NB4 (cell line): ENCODE measurements at regions not wholly inside any gene's neighbourhood (a gene's known extent, or its start where the extent isn't known, plus 50 kb on each side); places are given as distances from the start of the nearest gene placed in this dataset.

Experiments used
- CTCF ChIP-seq: IDR thresholded peaks from one replicate; pipeline ENCODE4 v1.5.1; 2012; ENCODE audit warnings: low read depth, low read length
- POLR2A ChIP-seq: IDR thresholded peaks from 2 replicates; pipeline ENCODE4 v1.6.1; 2011; ENCODE audit warnings: mild to moderate bottlenecking; ENCODE audit not compliant: insufficient read length; ENCODE audit errors: extremely low read depth

GRCh38 chr11:109017489-109017888 is 352.6 kb downstream of the DDX10 start:
- TF ChIP-seq POLR2A (no peak), CTCF (no peak)
